ENCODE measurements at regions not wholly inside any gene's neighbourhood (a gene's known extent, or its start where the extent isn't known, plus 50 kb on each side); places are given as distances from the start of the nearest gene placed in this dataset.

DNA sequence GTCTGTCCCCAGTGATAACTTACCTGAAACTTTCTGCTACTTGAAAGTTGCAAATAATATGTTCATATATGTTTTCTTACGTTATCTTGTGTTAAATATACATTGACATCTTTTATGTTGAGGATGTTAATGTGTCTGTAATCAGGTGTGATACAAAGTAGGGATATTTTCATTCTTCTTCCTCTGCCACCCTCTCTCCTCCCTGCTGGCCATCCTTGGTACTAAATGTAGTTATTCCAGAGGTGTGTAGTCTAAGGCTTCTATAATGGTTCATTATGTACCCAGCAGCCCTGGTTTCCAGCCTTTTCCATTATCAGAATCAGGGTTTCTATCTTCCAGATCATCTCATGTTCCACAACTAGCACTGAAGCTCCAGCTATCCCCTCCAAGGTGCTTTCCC is 606.7 kb upstream of the KLHL1 start:
- in situ Hi-C loops (cut with MboI; ENCODE audit: low sequenced_read_pairs), result no loop called here

DNA sequence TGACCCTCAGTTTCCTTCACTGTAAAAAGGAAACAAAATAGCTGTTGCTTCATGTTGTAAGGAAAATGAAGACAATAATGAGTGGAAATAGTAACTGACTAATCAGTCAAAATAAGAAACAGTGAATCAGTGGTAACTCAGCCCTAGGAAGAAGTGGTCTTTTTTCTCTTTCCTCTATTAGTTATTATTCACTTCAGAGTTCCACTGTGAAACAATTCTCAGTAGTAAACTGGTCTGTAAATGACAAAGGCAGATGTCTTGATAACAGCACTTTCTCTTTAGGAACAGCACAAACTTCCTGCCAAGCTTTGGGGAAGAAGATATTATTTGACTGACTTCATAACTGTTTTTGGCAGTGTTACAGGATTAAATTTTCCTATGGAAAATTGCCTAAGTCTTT is 600.5 kb upstream of the KLHL1 start:
- in situ Hi-C loops (cut with MboI; ENCODE audit: low sequenced_read_pairs), result no loop called here

- in situ Hi-C loops (cut with MboI; ENCODE audit: low sequenced_read_pairs), result no loop called here
Measured at GRCh38 chr13:70703755-70704154, 595.5 kb upstream of the KLHL1 start.

- in situ Hi-C loops (cut with MboI; ENCODE audit: low sequenced_read_pairs), result no loop called here
Measured at GRCh38 chr13:70694996-70695715, 586.9 kb upstream of the KLHL1 start.

DNA sequence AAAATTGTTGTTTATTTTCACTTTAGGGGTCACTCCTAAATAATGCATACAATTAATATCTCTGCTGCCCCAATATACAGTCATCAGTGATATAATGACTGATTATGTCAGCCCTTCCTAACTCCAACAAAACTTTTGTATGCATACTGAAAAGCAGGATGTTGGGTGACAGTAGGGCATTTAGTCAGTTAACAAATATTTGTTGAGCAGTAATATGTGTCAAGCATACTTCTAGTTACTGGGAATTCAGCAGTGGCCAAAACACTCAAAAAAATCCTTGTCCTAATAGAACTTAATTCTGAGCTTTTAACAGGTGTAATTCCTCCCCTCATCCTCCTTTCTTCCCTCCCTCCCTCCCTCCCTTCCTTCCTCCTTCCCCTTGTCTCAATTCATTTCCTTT is 560.7 kb upstream of the KLHL1 start:
- in situ Hi-C loops (cut with MboI; ENCODE audit: low sequenced_read_pairs), result no loop called here

- in situ Hi-C loops (cut with MboI; ENCODE audit: low sequenced_read_pairs), result no loop called here
Measured at GRCh38 chr13:70668293-70668692, 560.0 kb upstream of the KLHL1 start.

DNA sequence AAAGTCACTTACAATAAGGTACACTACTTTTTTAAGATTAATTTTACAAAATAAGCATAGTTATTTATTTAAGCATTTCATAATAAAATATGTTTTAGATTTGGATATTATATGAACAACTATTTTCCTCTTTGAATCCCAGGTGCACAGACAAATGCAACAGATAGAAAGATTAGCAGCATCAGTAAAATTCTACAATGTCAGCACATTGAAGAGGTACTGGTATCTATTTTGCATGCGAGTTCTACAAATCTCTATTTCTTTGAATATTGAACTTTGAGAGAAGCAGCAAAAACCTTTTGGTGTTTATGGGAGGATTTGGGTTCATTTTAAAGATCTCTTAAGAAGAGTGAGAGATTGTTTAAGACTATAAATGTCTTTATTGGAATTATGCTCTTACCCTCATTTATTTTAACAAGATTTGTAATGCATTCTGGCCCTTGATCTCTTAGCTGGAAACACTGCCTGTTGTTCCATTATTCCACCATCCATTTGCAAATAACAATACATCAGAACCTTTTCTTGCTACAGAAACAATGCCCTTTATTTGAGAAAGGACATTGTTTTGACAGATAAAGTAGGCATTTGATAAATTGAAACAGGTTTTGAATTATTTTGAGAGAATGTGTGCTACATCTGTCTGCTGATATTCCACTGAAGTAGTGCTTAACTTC is 558.8 kb upstream of the KLHL1 start:
- in situ Hi-C loops (cut with MboI; ENCODE audit: low sequenced_read_pairs), result no loop called here

- in situ Hi-C loops (cut with MboI; ENCODE audit: low sequenced_read_pairs), result no loop called here
Measured at GRCh38 chr13:70662231-70662940, 554.1 kb upstream of the KLHL1 start.

DNA sequence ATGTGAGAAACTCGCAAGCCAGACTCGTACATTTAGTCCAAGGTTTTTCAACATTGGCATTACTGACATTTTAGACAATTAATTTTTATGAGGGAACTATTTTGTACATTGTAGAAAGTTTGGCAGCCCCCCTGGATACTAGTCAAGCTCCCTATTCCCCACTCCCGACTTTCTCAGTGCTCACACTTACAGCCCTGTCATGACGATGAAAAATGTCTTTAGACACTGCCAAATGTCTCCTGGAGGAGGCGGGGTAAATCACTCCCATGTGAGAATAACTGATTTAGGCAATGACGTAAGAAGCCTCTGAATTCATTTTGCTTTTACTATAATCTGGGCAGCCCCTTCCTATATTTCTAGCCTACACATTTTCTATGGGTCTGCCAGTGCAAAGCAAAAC is 535.8 kb upstream of the KLHL1 start:
- in situ Hi-C loops (cut with MboI; ENCODE audit: low sequenced_read_pairs), result no loop called here

- in situ Hi-C loops (cut with MboI; ENCODE audit: low sequenced_read_pairs), result no loop called here
Measured at GRCh38 chr13:70634893-70635292, 526.6 kb upstream of the KLHL1 start.

DNA sequence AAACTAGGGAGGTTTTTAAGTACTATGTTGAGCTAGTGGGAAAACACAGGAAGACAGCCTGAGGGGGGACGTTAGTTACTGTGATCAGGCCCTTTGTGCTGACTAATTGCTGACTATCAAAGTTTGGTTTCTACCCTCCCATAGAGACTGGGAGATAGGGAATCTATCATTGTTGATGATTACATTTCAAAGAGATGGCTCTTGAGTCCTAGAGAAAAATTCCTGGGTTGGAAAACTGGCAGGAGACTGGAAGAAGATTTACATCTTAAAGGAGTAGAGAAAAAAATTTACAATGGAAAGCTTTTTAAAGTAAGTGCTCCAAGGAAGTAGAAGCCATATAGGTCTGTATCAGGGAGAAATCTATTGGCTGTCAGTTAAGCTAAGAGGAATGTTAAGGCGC is 522.0 kb upstream of the KLHL1 start:
- in situ Hi-C loops (cut with MboI; ENCODE audit: low sequenced_read_pairs), result no loop called here

DNA sequence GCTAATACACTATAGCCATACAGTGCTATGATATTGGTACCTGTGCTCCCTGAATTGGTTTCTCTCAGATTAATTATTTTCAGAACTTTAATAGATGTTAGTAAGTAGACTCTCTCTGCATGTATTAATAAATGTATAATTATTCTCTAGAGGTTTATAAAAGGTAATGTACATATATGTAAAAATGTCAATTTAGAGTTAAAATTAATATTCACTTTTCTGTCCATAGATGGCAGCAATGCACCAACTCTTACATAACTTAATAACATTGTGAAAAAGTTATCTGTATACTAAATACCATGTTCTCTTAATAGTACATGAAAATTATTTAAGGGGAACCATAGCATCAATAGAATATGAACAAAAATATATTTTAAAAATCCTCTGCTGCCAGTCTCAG is 515.0 kb upstream of the KLHL1 start:
- in situ Hi-C loops (cut with MboI; ENCODE audit: low sequenced_read_pairs), result no loop called here

DNA sequence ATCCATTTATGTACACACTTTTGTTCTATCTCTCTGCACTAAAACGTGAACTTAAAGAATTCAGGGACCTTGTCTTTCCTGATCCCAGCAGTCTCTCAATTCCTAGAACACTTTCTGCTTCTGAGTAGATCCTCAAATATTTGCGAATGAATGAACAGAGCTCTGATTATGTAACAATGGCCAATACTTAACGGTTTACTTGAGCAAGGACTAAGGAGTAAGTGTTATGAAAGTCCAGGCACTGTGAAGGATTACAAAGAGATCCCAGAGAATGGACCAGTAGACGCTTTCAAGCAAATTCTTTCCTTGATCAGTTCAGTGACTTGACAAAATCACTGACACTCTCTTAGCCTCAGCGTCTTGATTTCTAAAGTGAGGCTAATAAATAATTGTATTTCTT is 514.5 kb upstream of the KLHL1 start:
- in situ Hi-C loops (cut with MboI; ENCODE audit: low sequenced_read_pairs), result no loop called here

DNA sequence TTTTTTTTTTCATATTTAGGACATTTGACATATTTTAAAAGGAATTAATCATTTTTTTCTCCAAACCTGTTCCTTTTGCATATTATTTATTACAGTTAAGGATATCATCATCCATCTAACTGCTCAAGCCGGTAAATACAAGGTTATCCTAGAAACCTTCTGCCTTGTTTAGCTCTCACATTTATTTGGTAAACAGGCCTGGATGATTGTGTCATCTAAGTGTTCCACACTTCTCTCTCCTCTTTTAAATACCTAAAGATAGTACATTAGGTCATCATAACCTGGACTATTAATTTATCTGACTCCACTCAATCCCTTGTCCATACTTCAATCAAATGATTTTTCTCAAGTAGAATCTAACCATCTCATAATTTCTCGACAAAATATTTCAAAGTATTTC is 511.7 kb upstream of the KLHL1 start:
- in situ Hi-C loops (cut with MboI; ENCODE audit: low sequenced_read_pairs), result no loop called here

GRCh38 chr13:70616847-70617246 is 508.6 kb upstream of the KLHL1 start:
- in situ Hi-C loops (cut with MboI; ENCODE audit: low sequenced_read_pairs), result no loop called here

- in situ Hi-C loops (cut with MboI; ENCODE audit: low sequenced_read_pairs), result no loop called here
Measured at GRCh38 chr13:70613295-70613694, 505.0 kb upstream of the KLHL1 start.

- in situ Hi-C loops (cut with MboI; ENCODE audit: low sequenced_read_pairs), result no loop called here
Measured at GRCh38 chr13:70612881-70613280, 504.6 kb upstream of the KLHL1 start.

- in situ Hi-C loops (cut with MboI; ENCODE audit: low sequenced_read_pairs), result no loop called here
Measured at GRCh38 chr13:70604448-70604847, 496.2 kb upstream of the KLHL1 start.

DNA sequence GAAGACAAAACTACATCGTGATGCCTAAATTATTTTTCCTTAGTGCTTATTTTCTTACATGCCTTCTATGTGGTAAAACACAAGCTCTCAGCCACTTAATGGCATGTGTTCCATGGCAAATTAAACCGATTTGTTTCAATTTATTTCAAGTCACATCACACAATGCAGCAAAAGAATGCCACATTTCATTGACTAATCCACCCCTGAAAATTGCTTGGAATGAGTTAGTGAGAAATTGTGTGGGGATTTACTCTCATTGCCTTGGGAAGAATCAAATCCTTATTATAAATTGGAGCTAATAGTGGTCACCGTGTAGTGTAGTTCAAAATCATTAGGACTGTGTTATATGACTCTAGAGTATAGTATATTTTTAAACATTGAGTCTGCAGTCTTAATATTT is 485.5 kb upstream of the KLHL1 start:
- in situ Hi-C loops (cut with MboI; ENCODE audit: low sequenced_read_pairs), result no loop called here

GRCh38 chr13:70585109-70585508 is 476.9 kb upstream of the KLHL1 start:
- in situ Hi-C loops (cut with MboI; ENCODE audit: low sequenced_read_pairs), result no loop called here

- in situ Hi-C loops (cut with MboI; ENCODE audit: low sequenced_read_pairs), result no loop called here
Measured at GRCh38 chr13:70580825-70581224, 472.6 kb upstream of the KLHL1 start.

GRCh38 chr13:70579941-70580340 is 471.7 kb upstream of the KLHL1 start:
- in situ Hi-C loops (cut with MboI; ENCODE audit: low sequenced_read_pairs), result no loop called here
